Tibial nerve (tissue), 3 donors: ENCODE measurements at regions not wholly inside any gene's neighbourhood (a gene's known extent, or its start where the extent isn't known, plus 50 kb on each side); places are given as distances from the start of the nearest gene placed in this dataset.

ENCODE experiments used
- CTCF ChIP-seq, 5 experiments: fragments of 200-600 bp in 3 of 5; fragments of 450-650 bp in 2 of 5; sonication (generic) in 3 of 5; IDR thresholded peaks; one replicate each; pipeline ENCODE4 v1.5.1; 2016 to 2019; ENCODE audit warnings: antibody characterized with exemption in 5 of 5, mild to moderate bottlenecking in 3 of 5, moderate library complexity in 2 of 5
- POLR2A ChIP-seq, 2 donors: fragments of 450-650 bp; IDR thresholded peaks; one replicate each; pipeline ENCODE4 v1.6.1; 2017; ENCODE audit warnings: antibody characterized with exemption in 2 of 2, mild to moderate bottlenecking in 2 of 2, moderate library complexity in 2 of 2

- TF ChIP-seq CTCF (IDR thresholded peaks at IDR 0.05) (no peak), POLR2A (IDR thresholded peaks at IDR 0.05) (no peak)
Observed at GRCh38 chr17:77410470-77410869, 269.7 kb downstream of the SEC14L1 start.
